Aorta (tissue), 5 donors: ENCODE measurements at regions not wholly inside any gene's neighbourhood (a gene's known extent, or its start where the extent isn't known, plus 50 kb on each side); places are given as distances from the start of the nearest gene placed in this dataset.
"Not testable (repeated sequence)": the region's sequence is repeated elsewhere in the genome, so short reads cannot be mapped to it uniquely, and the experiment has no call there.

Experiments
- ATAC-seq: fragments of 200-7000 bp; cut with Tn5 transposase; one replicate; pipeline ENCODE4 v1.9.1; 2022; ENCODE audit warnings: moderate library complexity; ENCODE audit not compliant: low FRiP score
- DNase-seq, 2 donors: peaks; one replicate each; pipeline ENCODE4 v3.0.0-alpha.2; 2020
- H3K27ac ChIP-seq, 2 donors: one replicate each; pipeline ENCODE4 v1.5.1; 2013; ENCODE audit warnings: low read length in 2 of 2, mild to moderate bottlenecking in 2 of 2, moderate library complexity in 2 of 2, control low read depth in 1 of 2, inconsistent platforms in 1 of 2, low read depth in 1 of 2
- H3K27me3 ChIP-seq, 2 donors: one replicate each; pipeline ENCODE4 v1.6.1; 2013; ENCODE audit warnings: control low read depth in 1 of 2, low read length in 1 of 2, mild to moderate bottlenecking in 1 of 2, moderate library complexity in 1 of 2; ENCODE audit not compliant: insufficient read depth in 2 of 2, control insufficient read depth in 1 of 2
- H3K36me3 ChIP-seq, 2 donors: one replicate each; pipeline ENCODE4 v1.6.1; 2013; ENCODE audit warnings: control low read depth in 1 of 2, low read length in 1 of 2, mild to moderate bottlenecking in 1 of 2; ENCODE audit not compliant: insufficient read depth in 2 of 2, control insufficient read depth in 1 of 2
- H3K4me1 ChIP-seq, 2 donors: one replicate each; pipeline ENCODE4 v1.6.1; 2013; ENCODE audit warnings: low read length in 2 of 2, control low read depth in 1 of 2, mild to moderate bottlenecking in 1 of 2, moderate library complexity in 1 of 2; ENCODE audit not compliant: insufficient read depth in 2 of 2, control insufficient read depth in 1 of 2
- H3K4me3 ChIP-seq, 2 donors: one replicate each; pipeline ENCODE4 v1.5.1; 2013; ENCODE audit warnings: low read length in 2 of 2, control low read depth in 1 of 2, mild to moderate bottlenecking in 1 of 2
- H3K9me3 ChIP-seq: one replicate; pipeline ENCODE4 v1.6.1; 2013; ENCODE audit warnings: mild to moderate bottlenecking, low read length; ENCODE audit not compliant: control insufficient read depth
- WGBS, 2 donors: extraction: QIAGEN DNeasy Blood & Tissue Kit; methylation state at CpG; one replicate each; pipeline ENCODE4 v1.1.7; 2013; 5-methylcytosine and 5-hydroxymethylcytosine counted together
- intact Hi-C, 2 donors: fragments of 100-400 bp; cut with DNase I; formaldehyde crosslinking; loops; one replicate each; pipeline versions ENCODE4 v1.14.2 to v1.15.0; 2022
- donor health status: healthy with polysubstance abuse.
- donor health status: Bipolar disorder and iron deficiency.
- donor health status: DM: no; HTN: no; CAD: no.
- donor health status: DM: no; HTN: no; CAD: no.
- donor health status: DM: yes; HTN: yes; CAD: no.

- Histone ChIP-seq H3K4me3 (no peak overlapping the region), H3K27me3 (peaks cover 0 to 2% of the 10 kb centered on the region in 2 donors), H3K4me1 (no peaks in the 10 kb centered on the region), H3K27ac (no peak overlapping the region), H3K9me3 (no peaks in the 10 kb centered on the region), H3K36me3 (no peaks in the 10 kb centered on the region)
- DNase-seq (no peak), ATAC-seq (no peak)
- intact Hi-C loops: no loop called here
- WGBS, 2 donors: 82 to 84% methylated on average over 6 of the region's 6 CpGs
Measured at GRCh38 chr7:145850636-145851035, 266.0 kb upstream of the CNTNAP2 start.

GRCh38 chr7:145848691-145849090 lies 267.9 kb upstream of the CNTNAP2 start:
- H3K27me3 ChIP-seq: no peaks in the 10 kb centered on the region
- ATAC-seq (no peak), DNase-seq (no peak)
- H3K9me3 ChIP-seq: no peaks in the 10 kb centered on the region
- intact Hi-C loops: no loop called here
- H3K4me1 ChIP-seq: no peaks in the 10 kb centered on the region
- 24 to 37% methylated on average over 1 of the region's 1 CpG for WGBS, 2 donors
- H3K36me3 ChIP-seq: no peaks in the 10 kb centered on the region
- no peak overlapping the region for H3K27ac ChIP-seq
- H3K4me3 ChIP-seq: no peak overlapping the region

GRCh38 chr7:145845345-145845744 lies 271.3 kb upstream of the CNTNAP2 start:
- 50% methylated on average over 6 of the region's 6 CpGs for WGBS, 2 donors
- DNase-seq (no peak), ATAC-seq (no peak)
- Histone ChIP-seq H3K36me3 (no peaks in the 10 kb centered on the region), H3K4me3 (no peak overlapping the region), H3K27me3 (no peaks in the 10 kb centered on the region), H3K9me3 (no peaks in the 10 kb centered on the region), H3K4me1 (no peaks in the 10 kb centered on the region), H3K27ac (no peak overlapping the region)
- intact Hi-C loops: no loop called here

GRCh38 chr7:145839814-145840213 lies 276.8 kb upstream of the CNTNAP2 start:
- no peak overlapping the region for H3K27ac ChIP-seq

GRCh38 chr7:145831616-145832206 lies 284.9 kb upstream of the CNTNAP2 start:
- 78 to 79% methylated on average over 4 of the region's 4 CpGs for WGBS, 2 donors
- intact Hi-C loops: no loop called here
- DNase-seq (no peak), ATAC-seq (no peak)
- Histone ChIP-seq H3K9me3 (no peaks in the 10 kb centered on the region), H3K27me3 (no peaks in the 10 kb centered on the region), H3K36me3 (no peaks in the 10 kb centered on the region), H3K4me1 (no peaks in the 10 kb centered on the region), H3K4me3 (no peak overlapping the region), H3K27ac (no peak overlapping the region)

More at GRCh38 chr7:145839814-145840213, 276.8 kb upstream of the CNTNAP2 start:
- no peak for ATAC-seq
- Histone ChIP-seq H3K36me3 (no peaks in the 10 kb centered on the region), H3K4me3 (no peak overlapping the region), H3K4me1 (no peaks in the 10 kb centered on the region), H3K9me3 (no peaks in the 10 kb centered on the region), H3K27me3 (no peaks in the 10 kb centered on the region)
- no peak for DNase-seq
- intact Hi-C loops: no loop called here
- WGBS, 2 donors: 18 to 24% methylated on average over 1 of the region's 1 CpG

- intact Hi-C loops: no loop called here
- Histone ChIP-seq H3K27me3 (peaks cover 0 to 1% of the 10 kb centered on the region in 2 donors), H3K9me3 (no peaks in the 10 kb centered on the region), H3K4me3 (no peak overlapping the region), H3K36me3 (no peaks in the 10 kb centered on the region), H3K4me1 (no peaks in the 10 kb centered on the region), H3K27ac (no peak overlapping the region)
- ATAC-seq (no peak), DNase-seq (no peak)
- WGBS, 2 donors: 84% methylated on average over 8 of the region's 8 CpGs
Measured at GRCh38 chr7:145817687-145818086, 298.9 kb upstream of the CNTNAP2 start.

- H3K36me3 ChIP-seq: no peaks in the 10 kb centered on the region
- no peak for ATAC-seq
- intact Hi-C loops: no loop called here
Measured at GRCh38 chr7:145812218-145812617, 304.4 kb upstream of the CNTNAP2 start.

GRCh38 chr7:145805496-145805895 lies 311.1 kb upstream of the CNTNAP2 start:
- 66 to 73% methylated on average over 3 of the region's 3 CpGs for WGBS, 2 donors
- not testable (repeated sequence) for ATAC-seq

More at GRCh38 chr7:145812218-145812617, 304.4 kb upstream of the CNTNAP2 start:
- no peaks in the 10 kb centered on the region for H3K4me1 ChIP-seq
- no peaks in the 10 kb centered on the region for H3K27me3 ChIP-seq
- DNase-seq: no peak
- no peak overlapping the region for H3K27ac ChIP-seq
- no peaks in the 10 kb centered on the region for H3K9me3 ChIP-seq
- no peak overlapping the region for H3K4me3 ChIP-seq

GRCh38 chr7:145797507-145797906 lies 319.1 kb upstream of the CNTNAP2 start:
- H3K4me3 ChIP-seq: no peak overlapping the region
- WGBS, 2 donors: 56 to 58% methylated on average over 2 of the region's 2 CpGs
- no peak for ATAC-seq

More at GRCh38 chr7:145805496-145805895, 311.1 kb upstream of the CNTNAP2 start:
- intact Hi-C loops, H3K36me3 ChIP-seq, H3K9me3 ChIP-seq, H3K4me3 ChIP-seq, DNase-seq, H3K27ac ChIP-seq, H3K27me3 ChIP-seq, H3K4me1 ChIP-seq: not testable (repeated sequence)

More at GRCh38 chr7:145797507-145797906, 319.1 kb upstream of the CNTNAP2 start:
- no peaks in the 10 kb centered on the region for H3K27me3 ChIP-seq
- H3K27ac ChIP-seq: no peak overlapping the region
- no peaks in the 10 kb centered on the region for H3K9me3 ChIP-seq
- no peaks in the 10 kb centered on the region for H3K36me3 ChIP-seq
- DNase-seq: no peak
- H3K4me1 ChIP-seq: no peaks in the 10 kb centered on the region
- intact Hi-C loops: no loop called here
